RWPE2 (cell line): ENCODE measurements at regions not wholly inside any gene's neighbourhood (a gene's known extent, or its start where the extent isn't known, plus 50 kb on each side); places are given as distances from the start of the nearest gene placed in this dataset.
A peak's percentile ranks its signal among the peaks of the same experiment; 100 is the strongest.

Experiments
- ATAC-seq: fragments of 200-7000 bp; cut with Tn5 transposase; 3 replicates; pipeline ENCODE4 v1.9.1; 2021; ENCODE audit warnings: low read depth
- DNase-seq: peaks from one replicate; pipeline ENCODE4 v3.0.0-alpha.2; 2020; ENCODE audit warnings: low spot score
- H3K27ac ChIP-seq: fragments of 450-650 bp; 2 replicates; pipeline ENCODE4 v1.5.1; 2017; ENCODE audit warnings: mild to moderate bottlenecking; ENCODE audit not compliant: poor library complexity, severe bottlenecking
- H3K27me3 ChIP-seq: fragments of 250-450 bp; sonication (Bioruptor Pico); 2 replicates; pipeline ENCODE4 v1.5.1; 2021; ENCODE audit warnings: mild to moderate bottlenecking, moderate library complexity; ENCODE audit not compliant: insufficient read depth, poor library complexity, severe bottlenecking
- H3K36me3 ChIP-seq: fragments of 250-450 bp; sonication (Bioruptor Pico); 2 replicates; pipeline ENCODE4 v1.5.1; 2020; ENCODE audit warnings: low read depth, mild to moderate bottlenecking, moderate library complexity
- H3K4me1 ChIP-seq: fragments of 250-450 bp; sonication (Bioruptor Pico); 2 replicates; pipeline ENCODE4 v1.5.1; 2021; ENCODE audit warnings: mild to moderate bottlenecking, moderate library complexity; ENCODE audit not compliant: insufficient read depth, poor library complexity, severe bottlenecking
- H3K4me3 ChIP-seq: fragments of 250-450 bp; sonication (Bioruptor Pico); 2 replicates; pipeline ENCODE4 v1.5.1; 2021; ENCODE audit warnings: mild to moderate bottlenecking, moderate library complexity; ENCODE audit not compliant: severe bottlenecking
- H3K9me3 ChIP-seq: fragments of 250-450 bp; sonication (Bioruptor Pico); 2 replicates; pipeline ENCODE4 v1.5.1; 2021; ENCODE audit warnings: mild to moderate bottlenecking, moderate library complexity; ENCODE audit not compliant: severe bottlenecking
- CTCF ChIP-seq: fragments of 450-650 bp; IDR thresholded peaks from one replicate; pipeline ENCODE4 v1.5.1; 2017; ENCODE audit warnings: mild to moderate bottlenecking, moderate library complexity; ENCODE audit not compliant: poor library complexity, severe bottlenecking

GRCh38 chr7:130831322-130831721 lies 97.3 kb upstream of the KLF14 start:
- Histone ChIP-seq H3K27me3 (no peaks in the 10 kb centered on the region), H3K36me3 (no peaks in the 10 kb centered on the region), H3K4me3 (no peak overlapping the region), H3K4me1 (no peaks in the 10 kb centered on the region), H3K9me3 (peaks cover 4% of the 10 kb centered on the region), H3K27ac (no peak overlapping the region)
- DNase-seq (no peak), ATAC-seq (no peak)
- TF ChIP-seq CTCF: no peak

DNA sequence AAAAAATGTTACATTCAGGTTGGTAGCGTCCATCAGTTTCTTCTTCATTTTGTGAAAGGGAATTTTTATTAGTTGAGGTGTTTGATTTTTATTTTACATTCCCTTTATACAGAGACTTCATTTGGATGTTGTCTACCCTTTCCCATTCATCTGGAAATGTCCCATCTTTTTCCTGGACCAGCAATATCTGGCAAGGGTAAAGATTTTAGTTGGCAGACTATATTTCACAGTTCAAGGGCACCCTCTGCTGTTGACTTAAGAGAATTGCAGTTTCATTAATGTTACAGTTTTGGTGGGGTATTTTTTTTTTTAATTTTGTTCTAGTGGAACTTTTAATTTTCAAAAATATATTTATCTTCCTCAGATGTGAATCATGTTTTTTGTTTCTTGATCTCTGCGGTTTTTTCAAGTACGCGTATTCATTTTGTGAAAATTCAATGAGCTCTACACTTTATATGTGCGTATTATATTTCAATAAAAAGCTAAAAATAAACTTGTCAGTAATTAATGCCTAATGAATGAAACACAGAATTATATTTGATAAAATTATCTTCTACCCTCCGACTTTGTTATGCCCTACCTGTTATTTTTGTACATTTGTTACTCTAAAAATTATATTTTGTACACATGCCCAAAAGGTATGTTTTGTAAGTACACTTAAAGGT lies 97.9 kb upstream of the KLF14 start:
- Histone ChIP-seq H3K9me3 (peaks cover 4% of the 10 kb centered on the region), H3K4me3 (no peak overlapping the region), H3K27me3 (no peaks in the 10 kb centered on the region), H3K27ac (no peak overlapping the region), H3K36me3 (no peaks in the 10 kb centered on the region), H3K4me1 (no peaks in the 10 kb centered on the region)
- ATAC-seq: no peak
- no peak for DNase-seq
- TF ChIP-seq CTCF: peak; percentile 92

DNA sequence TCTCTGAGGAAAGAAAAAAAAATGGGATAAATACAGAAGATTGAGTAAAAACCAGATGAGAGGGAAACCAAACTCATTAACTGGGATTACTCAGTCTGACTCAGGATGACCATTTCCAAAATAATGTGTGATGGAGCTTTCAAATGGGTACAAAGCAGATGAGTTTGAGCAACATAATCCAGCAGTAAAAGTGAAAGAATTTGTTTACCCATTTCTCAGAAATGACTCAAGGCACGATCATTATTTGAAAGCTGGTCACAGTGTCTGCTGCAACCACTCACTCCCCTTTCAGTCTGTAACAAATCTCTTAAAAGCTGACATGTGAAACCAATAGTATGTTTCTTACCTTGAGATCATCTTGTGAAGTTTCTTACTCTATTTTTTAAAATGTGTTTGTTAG lies 104.7 kb upstream of the KLF14 start:
- Histone ChIP-seq H3K36me3 (no peaks in the 10 kb centered on the region), H3K4me1 (peaks cover 19% of the 10 kb centered on the region), H3K27ac (peak overlapping the region; percentile 84), H3K27me3 (no peaks in the 10 kb centered on the region), H3K9me3 (no peaks in the 10 kb centered on the region), H3K4me3 (no peak overlapping the region)
- ATAC-seq: peak; percentile 90
- DNase-seq: no peak
- no peak for TF ChIP-seq CTCF

GRCh38 chr7:130840599-130840998 lies 106.6 kb upstream of the KLF14 start:
- ATAC-seq: no peak
- Histone ChIP-seq H3K9me3 (no peaks in the 10 kb centered on the region), H3K4me1 (peaks cover 29% of the 10 kb centered on the region), H3K27me3 (no peaks in the 10 kb centered on the region), H3K27ac (peak overlapping the region; percentile 84), H3K4me3 (no peak overlapping the region), H3K36me3 (no peaks in the 10 kb centered on the region)
- DNase-seq: no peak
- TF ChIP-seq CTCF: no peak

DNA sequence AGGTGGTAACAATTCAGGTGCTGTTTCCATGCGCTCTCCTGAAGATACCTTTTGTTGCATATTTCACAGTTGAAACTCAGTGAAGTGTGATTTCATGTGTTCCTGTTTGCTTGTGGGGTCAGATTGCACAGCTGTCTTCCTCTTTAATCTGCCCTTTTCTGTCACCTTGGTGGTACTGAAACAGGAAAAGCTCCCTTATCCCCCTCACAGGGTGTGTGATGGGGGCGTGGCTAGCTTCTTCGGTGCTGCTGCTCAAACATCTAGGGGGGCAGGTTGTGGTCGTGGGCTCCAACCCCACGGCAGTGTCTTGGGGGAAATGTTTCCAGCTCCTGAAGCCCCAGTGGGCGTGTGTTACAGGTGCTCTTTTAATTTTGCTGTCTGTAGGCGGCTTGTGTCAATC lies 107.4 kb upstream of the KLF14 start:
- Histone ChIP-seq H3K36me3 (no peaks in the 10 kb centered on the region), H3K4me1 (peaks cover 37% of the 10 kb centered on the region), H3K9me3 (no peaks in the 10 kb centered on the region), H3K4me3 (no peak overlapping the region), H3K27ac (peak overlapping the region; percentile 84), H3K27me3 (no peaks in the 10 kb centered on the region)
- no peak for TF ChIP-seq CTCF
- ATAC-seq (no peak), DNase-seq (no peak)
